ENCODE measurements at regions not wholly inside any gene's neighbourhood (a gene's known extent, or its start where the extent isn't known, plus 50 kb on each side); places are given as distances from the start of the nearest gene placed in this dataset.

DNA sequence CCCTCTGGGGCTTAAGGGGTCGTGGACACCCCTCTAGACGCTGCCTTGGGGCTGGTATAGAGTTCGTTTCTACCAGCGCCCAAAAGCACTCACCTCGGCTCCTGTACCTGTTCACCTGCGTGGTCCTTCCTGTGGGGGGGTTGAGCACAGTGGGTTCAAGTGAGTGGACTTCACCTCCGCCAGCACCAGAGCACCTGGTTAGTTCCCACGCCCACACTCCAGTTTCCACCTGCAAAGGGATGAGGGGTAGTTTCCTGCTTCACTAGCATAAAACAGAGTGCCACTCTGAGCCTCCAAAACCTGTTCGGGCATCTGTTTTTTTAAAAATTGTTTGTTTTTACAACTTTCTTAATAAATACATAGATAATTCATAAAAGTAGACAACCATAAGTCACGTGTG lies 64.5 kb upstream of the SIPA1L2 start:
- Histone ChIP-seq H3K27ac (ENCODE audit: low read depth, low read length) (no peak overlapping the region), H3K36me3 (ENCODE audit: insufficient read depth, low read length) (no peaks in the 10 kb centered on the region), H3K4me3 (ENCODE audit: low read length) (no peak overlapping the region), H3K27me3 (ENCODE audit: insufficient read depth, low read length, poor library complexity, severe bottlenecking) (no peaks in the 10 kb centered on the region), H3K4me1 (ENCODE audit: insufficient read depth, low read length) (no peaks in the 10 kb centered on the region), H3K9me3 (ENCODE audit: low read length) (no peaks in the 10 kb centered on the region)
- no peak for DNase-seq
- POLR2A ChIA-PET = no interaction called here
- Mint-ChIP-seq H3K4me3 (no peak overlapping the region), H3K4me1 (no peaks in the 10 kb centered on the region), H3K27me3 (peaks cover 23 to 61% of the 10 kb centered on the region in 2 donors), H3K36me3 (no peaks in the 10 kb centered on the region), H3K9me3 (peaks cover 0 to 2% (median 0%) of the 10 kb centered on the region in 5 donors), H3K27ac (no peak overlapping the region)
- CTCF ChIA-PET = no interaction called here

DNA sequence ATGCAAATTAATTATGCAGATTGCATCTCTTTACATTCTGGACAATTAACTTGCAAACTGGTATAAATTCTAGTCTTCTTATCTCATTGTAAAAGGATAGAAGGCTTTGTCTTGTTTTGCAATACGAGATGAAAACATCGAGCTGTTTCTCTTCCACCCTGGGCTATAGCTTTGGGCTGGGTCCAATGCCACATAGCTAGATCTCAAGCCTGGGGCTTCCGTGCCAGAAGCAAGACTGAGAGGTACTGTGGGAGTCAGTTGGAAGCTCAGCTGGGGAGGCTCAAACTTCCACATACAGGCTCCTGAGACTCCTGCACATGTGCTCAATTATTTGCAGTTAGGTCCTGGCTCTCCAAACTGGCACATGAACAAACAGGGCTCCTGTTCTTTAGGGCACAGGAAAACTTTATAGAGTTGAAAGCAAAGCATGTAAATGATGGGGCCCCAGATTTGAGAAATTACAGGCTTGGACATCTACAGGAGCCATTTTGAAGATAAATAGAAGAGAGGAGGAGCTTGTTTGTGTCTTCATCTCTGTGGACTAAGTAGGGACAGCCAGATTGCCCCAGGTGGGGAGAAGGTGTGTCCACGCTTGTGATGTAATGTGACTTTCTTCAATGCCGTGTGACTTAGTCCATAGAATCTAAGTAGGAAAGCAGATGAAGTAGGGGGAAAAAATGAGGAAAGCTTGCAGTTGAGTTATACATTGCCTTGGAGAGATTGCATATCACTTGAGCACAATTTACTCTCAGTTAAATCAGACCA lies 65.9 kb upstream of the SIPA1L2 start:
- no peaks in the 10 kb centered on the region for H3K36me3 ChIP-seq (ENCODE audit: insufficient read depth, low read length)
- H3K9me3 Mint-ChIP-seq = peaks cover 0 to 2% (median 0%) of the 10 kb centered on the region in 5 donors
- no peak overlapping the region for H3K4me3 ChIP-seq (ENCODE audit: low read length)
- H3K27me3 ChIP-seq (ENCODE audit: insufficient read depth, low read length, poor library complexity, severe bottlenecking) = no peaks in the 10 kb centered on the region
- no peaks in the 10 kb centered on the region for H3K36me3 Mint-ChIP-seq
- no peak overlapping the region for H3K4me3 Mint-ChIP-seq
- H3K9me3 ChIP-seq (ENCODE audit: low read length) = no peaks in the 10 kb centered on the region
- POLR2A ChIA-PET = no interaction called here
- H3K4me1 Mint-ChIP-seq = no peaks in the 10 kb centered on the region
- no peak for DNase-seq
- H3K27ac Mint-ChIP-seq = no peak overlapping the region
- CTCF ChIA-PET = no interaction called here
- H3K4me1 ChIP-seq (ENCODE audit: insufficient read depth, low read length) = no peaks in the 10 kb centered on the region
- H3K27ac ChIP-seq (ENCODE audit: low read depth, low read length) = no peak overlapping the region
- H3K27me3 Mint-ChIP-seq = peaks cover 21 to 49% of the 10 kb centered on the region in 2 donors

DNA sequence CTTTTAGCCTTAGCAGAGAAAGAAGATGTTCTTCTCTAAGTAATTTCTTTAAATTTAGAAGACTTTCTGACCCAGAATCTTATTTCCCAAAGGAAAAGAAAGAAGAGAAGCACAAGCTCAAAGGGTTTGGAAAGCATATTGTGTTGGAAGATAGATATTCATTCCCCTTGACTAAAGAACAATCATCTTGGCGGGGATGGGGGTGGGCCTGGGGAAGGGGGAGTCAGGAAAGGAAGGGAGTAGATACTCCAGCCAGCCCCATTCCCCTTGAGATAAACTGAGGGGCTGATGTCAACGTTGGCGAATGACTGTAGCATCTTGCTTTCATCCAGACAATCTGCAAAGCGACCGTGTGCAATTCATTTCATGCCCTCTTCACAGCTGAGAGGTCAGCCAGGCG lies 66.5 kb upstream of the SIPA1L2 start:
- Histone ChIP-seq H3K27me3 (ENCODE audit: insufficient read depth, low read length, poor library complexity, severe bottlenecking) (no peaks in the 10 kb centered on the region), H3K4me3 (ENCODE audit: low read length) (no peak overlapping the region), H3K4me1 (ENCODE audit: insufficient read depth, low read length) (no peaks in the 10 kb centered on the region), H3K36me3 (ENCODE audit: insufficient read depth, low read length) (no peaks in the 10 kb centered on the region), H3K27ac (ENCODE audit: low read depth, low read length) (no peak overlapping the region), H3K9me3 (ENCODE audit: low read length) (no peaks in the 10 kb centered on the region)
- POLR2A ChIA-PET = no interaction called here
- no peaks in the 10 kb centered on the region for H3K4me1 Mint-ChIP-seq
- no peak overlapping the region for H3K27ac Mint-ChIP-seq
- no peak overlapping the region for H3K4me3 Mint-ChIP-seq
- H3K9me3 Mint-ChIP-seq = peaks cover 0 to 2% (median 0%) of the 10 kb centered on the region in 5 donors
- peaks cover 18 to 44% of the 10 kb centered on the region in 2 donors for H3K27me3 Mint-ChIP-seq
- no peak for DNase-seq
- CTCF ChIA-PET = no interaction called here
- no peaks in the 10 kb centered on the region for H3K36me3 Mint-ChIP-seq

DNA sequence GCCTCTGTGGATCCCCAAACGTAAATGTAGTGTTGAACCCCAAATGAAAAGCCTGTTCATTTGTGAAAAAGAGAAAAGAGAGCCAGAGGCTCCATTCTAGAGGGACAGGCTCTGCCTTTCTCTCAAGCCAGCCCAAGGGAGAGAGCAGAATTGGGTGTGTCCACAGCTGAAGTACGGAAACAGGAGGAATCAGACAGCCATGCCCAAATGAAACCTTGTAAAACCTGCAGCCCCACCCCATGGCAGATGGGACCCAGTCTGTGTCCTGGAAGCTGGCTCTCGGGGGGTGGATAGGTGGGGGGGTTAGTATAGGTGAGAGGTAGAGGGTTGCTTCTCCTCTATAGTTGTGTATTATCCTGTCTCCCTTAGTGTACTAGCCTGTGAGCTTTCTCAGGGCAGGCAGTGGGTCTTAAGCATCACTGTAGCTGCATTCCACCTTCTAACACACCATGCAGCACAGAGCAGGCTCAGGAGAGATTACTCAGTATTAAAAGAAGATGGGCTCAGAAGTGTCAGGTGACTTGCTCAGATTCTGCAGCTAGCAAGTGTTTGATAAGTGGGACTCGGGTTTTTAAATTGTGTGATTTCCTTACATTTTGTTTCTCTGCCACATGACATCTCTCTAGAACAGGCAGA lies 67.4 kb upstream of the SIPA1L2 start:
- Histone ChIP-seq H3K4me1 (ENCODE audit: insufficient read depth, low read length) (no peaks in the 10 kb centered on the region), H3K27ac (ENCODE audit: low read depth, low read length) (no peak overlapping the region), H3K4me3 (ENCODE audit: low read length) (no peak overlapping the region), H3K9me3 (ENCODE audit: low read length) (no peaks in the 10 kb centered on the region), H3K36me3 (ENCODE audit: insufficient read depth, low read length) (no peaks in the 10 kb centered on the region), H3K27me3 (ENCODE audit: insufficient read depth, low read length, poor library complexity, severe bottlenecking) (no peaks in the 10 kb centered on the region)
- ChIA-PET CTCF (no interaction called here), POLR2A (no interaction called here)
- Mint-ChIP-seq H3K27me3 (peaks cover 21 to 40% of the 10 kb centered on the region in 2 donors), H3K36me3 (no peaks in the 10 kb centered on the region), H3K9me3 (peaks cover 0 to 2% (median 0%) of the 10 kb centered on the region in 5 donors), H3K4me1 (no peaks in the 10 kb centered on the region), H3K27ac (no peak overlapping the region), H3K4me3 (no peak overlapping the region)
- DNase-seq = no peak

DNA sequence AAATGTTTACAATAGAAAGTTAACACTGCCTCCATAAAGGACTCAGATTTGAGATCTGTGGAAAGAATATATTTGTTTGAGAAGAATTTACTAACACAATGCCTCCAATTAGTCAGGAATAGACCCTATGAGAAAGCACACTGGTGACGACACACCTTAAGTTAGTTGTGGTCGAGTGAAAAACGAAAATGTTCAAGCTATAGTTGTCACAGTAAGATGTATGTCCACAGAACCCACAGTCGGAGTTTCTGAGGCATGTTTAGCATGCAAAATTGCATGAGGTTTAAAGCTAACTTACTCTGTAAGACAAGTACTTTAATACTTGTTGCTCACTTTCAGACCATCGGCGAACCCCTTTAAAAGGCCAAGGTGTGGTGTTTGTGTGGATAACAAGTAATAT lies 69.9 kb upstream of the SIPA1L2 start:
- Mint-ChIP-seq H3K36me3 (peaks cover 0 to 2% (median 0%) of the 10 kb centered on the region in 3 donors), H3K4me3 (no peak overlapping the region), H3K27me3 (peaks cover 21 to 34% of the 10 kb centered on the region in 2 donors), H3K4me1 (no peaks in the 10 kb centered on the region), H3K9me3 (peaks cover 0 to 1% (median 0%) of the 10 kb centered on the region in 5 donors), H3K27ac (no peak overlapping the region)
- DNase-seq = no peak
- H3K9me3 ChIP-seq (ENCODE audit: low read length) = no peaks in the 10 kb centered on the region
- no peaks in the 10 kb centered on the region for H3K4me1 ChIP-seq (ENCODE audit: insufficient read depth, low read length)
- H3K27ac ChIP-seq (ENCODE audit: low read depth, low read length) = no peak overlapping the region
- no peaks in the 10 kb centered on the region for H3K27me3 ChIP-seq (ENCODE audit: insufficient read depth, low read length, poor library complexity, severe bottlenecking)
- no peaks in the 10 kb centered on the region for H3K36me3 ChIP-seq (ENCODE audit: insufficient read depth, low read length)
- CTCF ChIA-PET = no interaction called here
- H3K4me3 ChIP-seq (ENCODE audit: low read length) = no peak overlapping the region
- POLR2A ChIA-PET = no interaction called here

DNA sequence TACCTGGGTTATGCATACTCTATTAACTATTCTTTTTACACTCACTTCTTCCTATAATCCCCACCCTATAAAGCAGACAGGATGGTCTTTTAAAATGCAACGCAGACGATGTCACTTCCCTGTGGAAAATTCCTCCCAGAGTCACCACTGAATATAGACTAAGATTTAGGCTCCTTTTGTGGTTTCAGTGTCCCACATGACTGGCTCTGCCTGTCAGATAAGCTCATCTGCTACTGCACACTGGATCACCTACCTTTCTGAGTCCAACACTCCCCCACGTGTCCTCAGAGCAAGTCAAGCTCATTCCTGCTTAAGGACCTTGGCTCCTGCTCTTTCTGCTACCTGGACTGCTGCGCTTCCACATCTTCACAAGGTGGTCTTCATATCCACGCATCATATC lies 73.0 kb upstream of the SIPA1L2 start:
- ChIA-PET CTCF (no interaction called here), POLR2A (no interaction called here)
- no peak overlapping the region for H3K4me3 Mint-ChIP-seq
- no peaks in the 10 kb centered on the region for H3K4me1 Mint-ChIP-seq
- Histone ChIP-seq H3K27me3 (ENCODE audit: insufficient read depth, low read length, poor library complexity, severe bottlenecking) (no peaks in the 10 kb centered on the region), H3K4me1 (ENCODE audit: insufficient read depth, low read length) (no peaks in the 10 kb centered on the region), H3K9me3 (ENCODE audit: low read length) (no peaks in the 10 kb centered on the region), H3K4me3 (ENCODE audit: low read length) (no peak overlapping the region), H3K36me3 (ENCODE audit: insufficient read depth, low read length) (no peaks in the 10 kb centered on the region), H3K27ac (ENCODE audit: low read depth, low read length) (no peak overlapping the region)
- H3K27me3 Mint-ChIP-seq = peaks cover 18 to 22% of the 10 kb centered on the region in 2 donors
- H3K27ac Mint-ChIP-seq = no peak overlapping the region
- H3K9me3 Mint-ChIP-seq = peaks cover 0 to 1% (median 0%) of the 10 kb centered on the region in 5 donors
- H3K36me3 Mint-ChIP-seq = peaks cover 0 to 2% (median 0%) of the 10 kb centered on the region in 3 donors
- DNase-seq = no peak

DNA sequence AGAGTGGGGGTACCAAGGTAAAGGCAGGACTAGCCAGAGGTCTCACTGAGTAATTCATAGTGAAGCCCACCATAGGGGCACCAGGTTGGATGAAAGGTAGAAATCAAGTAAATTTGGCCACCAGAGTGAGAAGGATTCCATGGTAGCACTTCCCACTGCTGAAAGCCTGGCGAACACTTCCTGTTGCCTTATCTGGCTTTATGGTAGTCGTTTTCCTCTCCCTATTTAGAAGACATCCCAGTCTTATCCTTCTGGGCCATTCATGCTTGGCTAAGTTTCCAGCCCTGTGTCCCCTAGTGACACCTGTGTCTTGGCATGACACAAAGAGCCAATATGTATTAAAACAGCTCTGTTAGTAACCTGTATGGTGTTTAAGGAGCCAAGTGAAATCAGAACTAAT lies 74.3 kb upstream of the SIPA1L2 start:
- POLR2A ChIA-PET = no interaction called here
- H3K4me1 Mint-ChIP-seq = no peaks in the 10 kb centered on the region

DNA sequence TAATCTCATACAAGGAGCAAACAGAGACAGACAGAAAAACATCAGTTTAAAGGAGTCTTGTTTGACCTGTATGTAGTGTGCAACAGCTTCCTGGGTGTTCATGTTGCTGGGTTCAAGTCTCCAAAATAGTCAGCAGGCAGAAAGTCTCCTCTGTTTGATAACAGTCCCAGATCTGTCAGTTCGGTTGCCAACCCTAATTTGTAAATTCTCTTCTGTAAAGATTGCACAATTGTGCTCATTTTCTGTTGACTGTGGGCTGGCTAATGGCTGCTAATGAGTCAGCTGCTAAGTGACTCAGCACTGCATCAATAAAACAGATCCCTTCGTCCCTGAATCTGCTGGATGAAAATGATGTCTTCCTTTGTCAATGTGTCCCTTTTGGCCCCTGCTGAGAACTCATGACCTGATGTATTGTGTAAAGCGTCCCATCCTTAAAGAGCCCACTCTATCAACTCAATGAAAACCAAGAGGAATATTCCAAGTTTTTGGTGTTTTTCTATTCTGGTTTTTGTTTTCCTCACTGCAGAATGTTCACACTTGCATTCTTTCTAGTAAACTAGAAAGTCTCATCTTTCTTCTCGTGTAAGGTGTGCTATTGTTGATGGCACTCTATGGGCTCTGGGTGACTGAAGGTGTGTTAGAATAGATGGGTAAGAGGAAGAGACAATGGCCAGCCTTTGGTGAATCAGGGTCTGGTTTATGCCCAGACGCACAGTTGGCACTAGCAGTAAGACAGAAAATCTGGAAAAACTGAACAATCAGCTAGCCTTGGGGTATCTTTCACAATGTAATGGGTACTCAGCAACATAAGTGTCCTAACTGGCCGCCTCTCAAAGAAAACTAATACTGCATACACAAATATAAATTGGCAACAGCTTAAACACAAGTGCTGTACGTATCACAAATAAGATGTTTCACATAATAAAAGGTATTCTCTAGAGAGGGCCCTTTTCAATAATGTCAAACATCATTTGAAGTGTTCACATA lies 75.1 kb upstream of the SIPA1L2 start:
- H3K9me3 Mint-ChIP-seq = peaks cover 0 to 1% (median 0%) of the 10 kb centered on the region in 5 donors
- CTCF ChIA-PET = no interaction called here

More for the DNA sequence above, 74.3 kb upstream of the SIPA1L2 start:
- no peak overlapping the region for H3K27ac ChIP-seq (ENCODE audit: low read depth, low read length)
- DNase-seq = no peak
- Mint-ChIP-seq H3K4me3 (no peak overlapping the region), H3K36me3 (peaks cover 0 to 2% (median 0%) of the 10 kb centered on the region in 3 donors), H3K27ac (no peak overlapping the region), H3K27me3 (peaks cover 18 to 20% of the 10 kb centered on the region in 2 donors), H3K9me3 (peaks cover 0 to 1% (median 0%) of the 10 kb centered on the region in 5 donors)
- no peaks in the 10 kb centered on the region for H3K4me1 ChIP-seq (ENCODE audit: insufficient read depth, low read length)
- no peak overlapping the region for H3K4me3 ChIP-seq (ENCODE audit: low read length)
- H3K27me3 ChIP-seq (ENCODE audit: insufficient read depth, low read length, poor library complexity, severe bottlenecking) = no peaks in the 10 kb centered on the region
- H3K36me3 ChIP-seq (ENCODE audit: insufficient read depth, low read length) = no peaks in the 10 kb centered on the region
- H3K9me3 ChIP-seq (ENCODE audit: low read length) = no peaks in the 10 kb centered on the region
- CTCF ChIA-PET = no interaction called here

More for the DNA sequence above, 75.1 kb upstream of the SIPA1L2 start:
- POLR2A ChIA-PET = no interaction called here
- no peaks in the 10 kb centered on the region for H3K4me1 ChIP-seq (ENCODE audit: insufficient read depth, low read length)
- no peaks in the 10 kb centered on the region for H3K36me3 ChIP-seq (ENCODE audit: insufficient read depth, low read length)
- no peak overlapping the region for H3K4me3 ChIP-seq (ENCODE audit: low read length)
- no peak overlapping the region for H3K27ac ChIP-seq (ENCODE audit: low read depth, low read length)
- Mint-ChIP-seq H3K36me3 (peaks cover 0 to 2% (median 0%) of the 10 kb centered on the region in 3 donors), H3K27ac (no peak overlapping the region), H3K27me3 (peaks cover 16 to 20% of the 10 kb centered on the region in 2 donors), H3K4me3 (no peak overlapping the region), H3K4me1 (no peaks in the 10 kb centered on the region)
- no peaks in the 10 kb centered on the region for H3K27me3 ChIP-seq (ENCODE audit: insufficient read depth, low read length, poor library complexity, severe bottlenecking)
- no peaks in the 10 kb centered on the region for H3K9me3 ChIP-seq (ENCODE audit: low read length)
- DNase-seq = no peak
